Pancreas (tissue), 10 donors: ENCODE measurements at regions not wholly inside any gene's neighbourhood (a gene's known extent, or its start where the extent isn't known, plus 50 kb on each side); places are given as distances from the start of the nearest gene placed in this dataset.

Experiments
- ATAC-seq, 4 donors: fragments of 200-7000 bp; cut with Tn5 transposase; one replicate each; pipeline versions ENCODE4 v1.8.0 to v1.9.1; 2020; ENCODE audit warnings: mild to moderate bottlenecking in 4 of 4, moderate library complexity in 4 of 4
- DNase-seq, 6 donors: peaks; one replicate each; pipeline ENCODE4 v3.0.0-alpha.2; 2020
- FAIRE-seq: peaks from 2 replicates; lab custom pipeline; 2012; peaks lifted over from hg19 to GRCh38; lab: Jason Lieb, UNC
- H3K27ac ChIP-seq, 4 donors: fragments of 200-600 bp; sonication (generic); 1 replicate in 3 of 4; 2 replicates in 1 of 4; pipeline versions ENCODE4 v1.5.0 to v1.8.0; 2020
- H3K27me3 ChIP-seq, 4 donors: fragments of 200-600 bp; one replicate each; pipeline ENCODE4 v1.8.0; 2021
- H3K36me3 ChIP-seq, 3 donors: fragments of 200-600 bp; sonication (generic) in 1 of 3; one replicate each; pipeline versions ENCODE4 v1.5.0 to v1.8.0; 2020 to 2021
- H3K4me1 ChIP-seq, 3 donors: fragments of 200-600 bp; one replicate each; pipeline ENCODE4 v1.8.0; 2021
- H3K4me3 ChIP-seq, 4 donors: fragments of 200-600 bp; sonication (generic) in 2 of 4; one replicate each; pipeline versions ENCODE4 v1.5.0 to v1.8.0; 2020 to 2021
- H3K9me3 ChIP-seq, 4 donors: fragments of 200-600 bp; one replicate each; pipeline ENCODE4 v1.8.0; 2021
- CTCF ChIP-seq, 4 donors: fragments of 200-600 bp; sonication (generic) in 3 of 4; IDR thresholded peaks; one replicate each; pipeline versions ENCODE4 v1.5.0 to v1.8.0; 2021; ENCODE audit warnings: antibody characterized with exemption in 4 of 4
- WGBS, 2 donors: extraction: QIAGEN DNeasy Blood & Tissue Kit; methylation state at CpG; one replicate each; pipeline ENCODE4 v1.1.7; 2013; 5-methylcytosine and 5-hydroxymethylcytosine counted together
- intact Hi-C, 3 donors: fragments of 100-400 bp; cut with DNase I; formaldehyde crosslinking; loops; one replicate each; pipeline versions ENCODE4 v1.11.1 to v1.14.2; 2022
- donor health status: healthy with polysubstance abuse.
- donor health status: DM: no; HTN: no; CAD: no; lungs with moderate emphysema.
- donor health status: DM: no; HTN: no; CAD: no.
- donor health status: control.
- donor health status: control.
- donor health status: Bipolar disorder and iron deficiency.
- donor health status: DM: yes; HTN: yes; CAD: no.
- donor health status: DM: no; HTN: no; CAD: no.
- donor health status: DM: no; HTN: no; CAD: no.
- donor health status: DM: yes; HTN: yes; CAD: no.

DNA sequence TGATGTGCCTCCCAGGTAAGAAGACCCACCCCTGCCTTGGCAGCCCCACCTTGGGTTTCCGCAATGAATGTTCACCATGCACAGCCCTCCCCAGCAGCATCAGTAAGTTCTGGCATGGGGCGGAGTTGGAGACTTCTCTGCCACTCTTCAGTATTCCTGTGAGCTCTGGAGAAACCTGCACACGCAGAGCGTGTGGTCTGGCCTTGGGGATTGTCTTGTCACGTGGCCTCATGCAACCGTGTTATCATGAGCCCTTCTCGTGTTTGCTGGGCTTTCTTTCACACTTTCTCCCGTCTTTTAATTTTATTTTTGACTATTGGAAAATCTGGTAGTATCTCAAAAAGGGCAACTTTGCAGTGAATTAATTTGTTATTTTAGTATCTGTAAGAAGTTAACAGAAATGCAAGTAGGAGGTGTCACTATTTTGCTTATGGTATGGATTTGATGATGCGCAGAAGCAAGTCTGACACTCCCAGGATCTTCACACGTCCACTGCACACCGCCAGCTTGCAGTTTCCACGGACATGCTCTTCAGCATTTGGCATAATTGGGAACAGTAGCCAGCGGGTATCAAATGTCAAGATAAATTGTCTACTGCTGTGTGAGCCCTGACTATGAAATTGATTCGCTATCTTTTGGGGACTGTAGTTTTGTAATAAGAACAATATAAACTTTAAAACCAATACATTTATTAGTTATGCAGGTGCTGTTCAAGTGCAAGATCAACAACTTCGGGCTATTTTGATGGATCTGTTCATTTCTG is 463.5 kb downstream of the QKI start:
- ATAC-seq, result no peak
- DNase-seq, result no peak
- no peak for FAIRE-seq
- H3K4me1 ChIP-seq, result no peaks in the 10 kb centered on the region
- 71 to 78% methylated on average over 15 of the region's 15 CpGs for WGBS, 2 donors
- no peak overlapping the region for H3K4me3 ChIP-seq
- TF ChIP-seq CTCF (IDR thresholded peaks at IDR 0.05), result no peak
- intact Hi-C loops, result no loop called here
- no peaks in the 10 kb centered on the region for H3K9me3 ChIP-seq
- H3K27me3 ChIP-seq, result no peaks in the 10 kb centered on the region
- no peaks in the 10 kb centered on the region for H3K36me3 ChIP-seq
- H3K27ac ChIP-seq, result no peak overlapping the region

GRCh38 chr6:163876391-163876790 is 461.9 kb downstream of the QKI start:
- Histone ChIP-seq H3K36me3 (no peaks in the 10 kb centered on the region), H3K9me3 (no peaks in the 10 kb centered on the region), H3K4me1 (no peaks in the 10 kb centered on the region), H3K27ac (no peak overlapping the region), H3K4me3 (no peak overlapping the region), H3K27me3 (no peaks in the 10 kb centered on the region)
- intact Hi-C loops, result no loop called here
- ATAC-seq (no peak), DNase-seq (no peak), FAIRE-seq (no peak)
- no peak for TF ChIP-seq CTCF (IDR thresholded peaks at IDR 0.05)
- 58 to 68% methylated on average over 3 of the region's 3 CpGs for WGBS, 2 donors

DNA sequence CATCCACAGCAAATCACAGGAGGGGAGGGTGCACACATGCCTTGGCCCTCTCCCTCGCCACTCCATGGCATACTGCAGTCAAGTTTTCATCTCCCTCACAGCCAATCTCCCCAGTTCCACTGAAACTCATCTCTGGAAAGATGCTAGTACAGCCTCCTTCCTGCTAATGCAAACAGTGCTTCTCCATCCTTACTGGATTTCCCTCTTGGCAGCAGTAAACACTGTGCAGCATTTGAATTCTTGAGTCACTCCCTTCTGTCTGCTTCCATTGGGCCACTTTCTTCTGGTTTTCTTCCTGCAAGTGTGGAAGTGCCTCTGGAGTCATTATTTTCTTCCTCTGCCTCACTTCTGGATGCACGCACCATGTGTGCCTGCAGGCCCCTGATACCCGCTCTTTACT is 460.3 kb downstream of the QKI start:
- FAIRE-seq (no peak), ATAC-seq (no peak), DNase-seq (no peak)
- Histone ChIP-seq H3K4me1 (no peaks in the 10 kb centered on the region), H3K27ac (no peak overlapping the region), H3K27me3 (no peaks in the 10 kb centered on the region), H3K4me3 (no peak overlapping the region), H3K36me3 (no peaks in the 10 kb centered on the region), H3K9me3 (no peaks in the 10 kb centered on the region)
- no peak for TF ChIP-seq CTCF (IDR thresholded peaks at IDR 0.05)
- WGBS, 2 donors, result 77 to 83% methylated on average over 3 of the region's 3 CpGs
- intact Hi-C loops, result no loop called here

DNA sequence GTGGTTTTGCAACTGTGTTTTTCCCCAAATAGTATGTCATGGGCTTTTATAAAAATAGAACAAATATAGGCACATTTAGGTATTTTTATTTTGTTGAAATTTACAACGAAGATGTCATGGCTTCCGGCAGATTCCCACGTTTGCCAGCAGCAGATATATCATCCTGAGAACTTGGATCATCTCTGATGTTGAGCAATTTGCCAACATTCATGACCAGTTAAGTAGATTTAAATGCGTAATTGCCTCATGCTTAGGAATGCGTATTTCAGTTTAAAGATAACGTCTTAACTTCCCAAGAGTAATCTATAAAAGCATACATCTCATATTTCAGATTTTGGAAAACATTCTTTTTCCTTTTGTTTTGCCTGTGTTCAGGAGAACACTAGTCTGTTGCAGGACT is 457.8 kb downstream of the QKI start:
- FAIRE-seq (no peak), DNase-seq (no peak), ATAC-seq (no peak)
- Histone ChIP-seq H3K27ac (no peak overlapping the region), H3K36me3 (no peaks in the 10 kb centered on the region), H3K27me3 (no peaks in the 10 kb centered on the region), H3K4me1 (no peaks in the 10 kb centered on the region), H3K9me3 (no peaks in the 10 kb centered on the region), H3K4me3 (no peak overlapping the region)
- intact Hi-C loops, result no loop called here
- 53 to 66% methylated on average over 6 of the region's 6 CpGs for WGBS, 2 donors
- TF ChIP-seq CTCF (IDR thresholded peaks at IDR 0.05), result no peak

DNA sequence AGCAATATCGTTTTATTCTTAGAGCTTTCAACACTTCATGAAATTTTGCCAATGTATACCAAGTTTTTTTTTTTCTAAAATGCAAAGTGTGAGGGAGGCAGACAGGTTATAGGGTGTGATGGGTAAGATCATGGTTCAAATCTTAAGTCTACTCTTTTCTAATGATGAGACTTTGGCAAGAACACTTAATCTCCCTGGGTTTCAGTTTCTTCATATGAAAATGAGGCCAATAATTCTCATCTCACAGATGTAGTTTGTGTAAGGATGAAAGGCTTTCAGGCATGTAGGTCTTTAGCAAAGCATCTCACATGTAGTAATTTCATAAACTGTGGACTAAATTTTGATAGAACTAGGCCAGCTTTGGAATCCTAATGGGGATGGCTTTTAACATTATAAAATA is 457.1 kb downstream of the QKI start:
- no peak for ATAC-seq
- Histone ChIP-seq H3K27ac (no peak overlapping the region), H3K4me3 (no peak overlapping the region), H3K9me3 (no peaks in the 10 kb centered on the region), H3K36me3 (no peaks in the 10 kb centered on the region), H3K27me3 (no peaks in the 10 kb centered on the region), H3K4me1 (no peaks in the 10 kb centered on the region)
- FAIRE-seq, result no peak
- WGBS, 2 donors, result 35 to 57% methylated on average over 1 of the region's 1 CpG
- no peak for TF ChIP-seq CTCF (IDR thresholded peaks at IDR 0.05)
- intact Hi-C loops, result no loop called here
- DNase-seq, result no peak
